ENCODE measurements at regions not wholly inside any gene's neighbourhood (a gene's known extent, or its start where the extent isn't known, plus 50 kb on each side); places are given as distances from the start of the nearest gene placed in this dataset.
"Not testable (repeated sequence)": the region's sequence is repeated elsewhere in the genome, so short reads cannot be mapped to it uniquely, and the experiment has no call there.

GRCh38 chr11:34756591-34756990 is 135.7 kb downstream of the EHF start:
- DNase-seq (ENCODE audit: extremely low read depth, low read depth) = no peak

GRCh38 chr11:34755671-34756070 is 134.8 kb downstream of the EHF start:
- no peak for DNase-seq (ENCODE audit: extremely low read depth, low read depth)

- DNase-seq (ENCODE audit: extremely low read depth, low read depth) = peak; percentile 92
Measured at GRCh38 chr11:34754171-34754823, 133.4 kb downstream of the EHF start.

- DNase-seq (ENCODE audit: extremely low read depth, low read depth) = peak; percentile 81
Measured at GRCh38 chr11:34750692-34751405, 130.0 kb downstream of the EHF start.

GRCh38 chr11:34749666-34750659 is 129.1 kb downstream of the EHF start:
- peak; percentile 76 for DNase-seq (ENCODE audit: extremely low read depth, low read depth)

- DNase-seq (ENCODE audit: extremely low read depth, low read depth) = no peak
Measured at GRCh38 chr11:34748036-34748435, 127.1 kb downstream of the EHF start.

GRCh38 chr11:34747251-34747650 is 126.4 kb downstream of the EHF start:
- DNase-seq (ENCODE audit: extremely low read depth, low read depth) = no peak

- DNase-seq (ENCODE audit: extremely low read depth, low read depth) = no peak
Measured at GRCh38 chr11:34745195-34745594, 124.3 kb downstream of the EHF start.

- DNase-seq (ENCODE audit: extremely low read depth, low read depth) = no peak
Measured at GRCh38 chr11:34744511-34744910, 123.6 kb downstream of the EHF start.

GRCh38 chr11:34738237-34738636 is 117.3 kb downstream of the EHF start:
- no peak for DNase-seq (ENCODE audit: extremely low read depth, low read depth)

- no peak for DNase-seq (ENCODE audit: extremely low read depth, low read depth)
Measured at GRCh38 chr11:34732831-34733230, 111.9 kb downstream of the EHF start.

- DNase-seq (ENCODE audit: extremely low read depth, low read depth) = no peak
Measured at GRCh38 chr11:34731603-34732002, 110.7 kb downstream of the EHF start.

GRCh38 chr11:34730544-34731295 is 109.8 kb downstream of the EHF start:
- no peak for DNase-seq (ENCODE audit: extremely low read depth, low read depth)

- no peak for DNase-seq (ENCODE audit: extremely low read depth, low read depth)
Measured at GRCh38 chr11:34728609-34729008, 107.7 kb downstream of the EHF start.

GRCh38 chr11:34727228-34727737 is 106.4 kb downstream of the EHF start:
- DNase-seq (ENCODE audit: extremely low read depth, low read depth) = no peak

GRCh38 chr11:34724973-34725372 is 104.1 kb downstream of the EHF start:
- DNase-seq (ENCODE audit: extremely low read depth, low read depth) = no peak

GRCh38 chr11:34721646-34722045 is 100.8 kb downstream of the EHF start:
- no peak for DNase-seq (ENCODE audit: extremely low read depth, low read depth)

- DNase-seq (ENCODE audit: extremely low read depth, low read depth) = no peak
Measured at GRCh38 chr11:34719303-34719848, 98.5 kb downstream of the EHF start.

GRCh38 chr11:34713631-34714030 is 92.7 kb downstream of the EHF start:
- DNase-seq (ENCODE audit: extremely low read depth, low read depth) = not testable (repeated sequence)
